GM12874 (cell line): ENCODE measurements at regions not wholly inside any gene's neighbourhood (a gene's known extent, or its start where the extent isn't known, plus 50 kb on each side); places are given as distances from the start of the nearest gene placed in this dataset.

Experiments used
- TF ChIP-seq, protein P1 (sequence below): IDR thresholded peaks from 2 replicates; pipeline ENCODE4 v1.5.1; 2011; ENCODE audit warnings: low read depth, mild to moderate bottlenecking, control low read depth, low read length, moderate library complexity; ENCODE audit not compliant: insufficient read depth

DNA sequence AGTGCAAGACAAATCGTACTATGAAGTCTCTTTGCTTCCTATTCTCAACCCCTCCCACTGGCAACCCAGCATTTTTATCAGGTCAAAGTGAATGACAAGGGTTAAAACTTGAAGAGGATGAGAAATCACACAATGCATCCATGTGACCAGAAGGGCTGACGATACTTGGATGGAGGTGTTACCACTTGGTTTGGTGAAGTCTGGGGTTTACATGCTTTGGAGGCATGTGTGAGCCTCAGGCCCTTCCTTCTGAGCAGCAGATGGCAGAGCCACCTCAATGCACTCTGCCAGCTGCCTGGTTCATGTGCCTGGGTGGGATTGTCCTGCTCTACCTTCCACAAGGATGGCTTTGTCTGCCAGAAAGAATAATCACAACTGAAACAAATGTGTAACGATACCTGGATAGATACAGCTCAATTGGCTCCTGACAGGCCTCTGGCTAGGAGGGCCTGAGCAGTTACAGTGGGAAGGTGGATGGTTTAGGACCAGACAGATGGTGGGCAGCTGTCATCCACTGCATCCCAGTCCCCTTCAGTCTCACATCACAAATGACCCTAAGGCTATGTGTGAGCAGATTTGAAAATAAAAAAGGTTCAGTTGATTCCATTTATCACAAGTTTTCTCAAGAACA is 51.5 kb upstream of the CNIH3 start:
- TF ChIP-seq, protein P1, sequence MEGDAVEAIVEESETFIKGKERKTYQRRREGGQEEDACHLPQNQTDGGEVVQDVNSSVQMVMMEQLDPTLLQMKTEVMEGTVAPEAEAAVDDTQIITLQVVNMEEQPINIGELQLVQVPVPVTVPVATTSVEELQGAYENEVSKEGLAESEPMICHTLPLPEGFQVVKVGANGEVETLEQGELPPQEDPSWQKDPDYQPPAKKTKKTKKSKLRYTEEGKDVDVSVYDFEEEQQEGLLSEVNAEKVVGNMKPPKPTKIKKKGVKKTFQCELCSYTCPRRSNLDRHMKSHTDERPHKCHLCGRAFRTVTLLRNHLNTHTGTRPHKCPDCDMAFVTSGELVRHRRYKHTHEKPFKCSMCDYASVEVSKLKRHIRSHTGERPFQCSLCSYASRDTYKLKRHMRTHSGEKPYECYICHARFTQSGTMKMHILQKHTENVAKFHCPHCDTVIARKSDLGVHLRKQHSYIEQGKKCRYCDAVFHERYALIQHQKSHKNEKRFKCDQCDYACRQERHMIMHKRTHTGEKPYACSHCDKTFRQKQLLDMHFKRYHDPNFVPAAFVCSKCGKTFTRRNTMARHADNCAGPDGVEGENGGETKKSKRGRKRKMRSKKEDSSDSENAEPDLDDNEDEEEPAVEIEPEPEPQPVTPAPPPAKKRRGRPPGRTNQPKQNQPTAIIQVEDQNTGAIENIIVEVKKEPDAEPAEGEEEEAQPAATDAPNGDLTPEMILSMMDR, result no peak

DNA sequence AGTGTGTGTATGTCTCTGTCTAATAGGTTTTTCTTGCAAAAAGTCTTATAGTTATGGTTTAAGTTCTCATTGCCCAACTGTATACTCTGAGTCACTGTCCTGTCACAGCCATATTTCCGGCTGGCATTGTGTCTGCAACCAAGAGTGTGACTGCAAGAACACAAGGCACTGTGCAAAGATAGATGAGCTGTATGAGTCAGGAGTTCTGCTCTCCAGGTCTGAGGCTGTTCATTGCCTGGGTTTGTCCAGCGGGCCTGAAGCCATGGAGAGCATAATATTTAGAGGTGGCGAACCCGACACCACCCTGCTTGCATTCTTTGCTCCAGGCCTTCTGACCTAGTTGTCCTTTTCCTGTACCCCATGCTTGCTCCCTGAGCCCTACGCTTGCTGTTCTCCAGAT is 50.9 kb upstream of the CNIH3 start:
- TF ChIP-seq, protein P1, result no peak

DNA sequence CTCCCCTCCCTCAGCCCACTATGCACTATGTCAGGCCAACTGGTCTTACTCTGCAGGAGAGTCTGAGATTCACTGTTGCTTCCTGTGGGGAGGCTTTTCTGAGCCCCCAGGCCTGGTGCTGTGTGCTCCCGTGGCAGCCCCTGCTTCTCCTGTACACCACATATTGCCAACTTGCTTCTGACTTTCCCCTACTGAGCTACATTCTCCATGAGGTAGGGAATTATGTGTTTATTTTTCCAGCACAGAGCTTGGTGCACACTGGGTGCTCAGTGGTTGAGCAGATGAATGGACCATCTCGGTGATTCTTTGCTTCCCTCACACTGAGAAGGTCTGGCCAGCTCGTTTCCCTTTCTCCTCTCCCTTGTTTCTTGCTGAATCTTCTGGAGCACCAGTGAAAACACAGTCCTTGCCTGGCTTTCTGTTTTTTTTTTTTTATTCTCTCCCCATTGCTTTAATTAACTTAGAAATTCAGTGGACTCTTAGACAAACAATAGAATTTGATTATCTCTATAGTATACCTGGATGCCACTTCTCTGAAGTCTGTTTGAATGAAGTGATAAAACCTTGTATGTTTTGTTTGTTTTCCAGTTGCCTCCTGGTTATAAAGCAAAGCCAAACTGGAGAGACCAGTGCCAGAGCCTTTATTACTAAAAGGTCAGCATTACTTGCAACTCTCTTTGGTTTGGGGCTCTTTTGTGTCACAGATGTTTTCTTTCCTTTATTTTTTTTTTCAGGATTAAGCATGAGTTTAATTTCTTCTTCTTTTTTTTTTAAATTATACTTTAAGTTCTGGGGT is 50.3 kb upstream of the CNIH3 start:
- TF ChIP-seq, protein P1, result no peak
